A549 (cell line): ENCODE measurements at regions not wholly inside any gene's neighbourhood (a gene's known extent, or its start where the extent isn't known, plus 50 kb on each side); places are given as distances from the start of the nearest gene placed in this dataset.

ENCODE experiments used
- EP300 ChIP-seq, 2 experiments: fragments of >200 bp; sonication (Bioruptor Twin); formaldehyde crosslinking; IDR thresholded peaks; 2 replicates in 1 of 2; 3 replicates in 1 of 2; pipeline ENCODE4 v1.6.1; 2016 to 2017
- ESRRA ChIP-seq: fragments of 150-350 bp; IDR thresholded peaks from 2 replicates; pipeline ENCODE4 v1.6.1; 2014; ENCODE audit warnings: mild to moderate bottlenecking, low read length, borderline replicate concordance
- JUN ChIP-seq, 2 experiments: fragments of >200 bp; sonication (Bioruptor Twin); formaldehyde crosslinking; IDR thresholded peaks; 2 replicates in 1 of 2; 3 replicates in 1 of 2; pipeline ENCODE4 v1.6.1; 2016 to 2017
- MYC ChIP-seq: IDR thresholded peaks from 2 replicates; pipeline ENCODE4 v1.6.1; 2012; ENCODE audit warnings: mild to moderate bottlenecking, inconsistent platforms, low read length, improper control_type of control experiment, borderline replicate concordance
- RFX5 ChIP-seq: fragments of 450-650 bp; IDR thresholded peaks from 2 replicates; pipeline ENCODE4 v1.7.1; 2014; ENCODE audit warnings: antibody characterized with exemption, mild to moderate bottlenecking, moderate library complexity
- TF ChIP-seq, protein P1 (sequence below): fragments of >200 bp; sonication (Bioruptor Twin); formaldehyde crosslinking; IDR thresholded peaks from 3 replicates; pipeline ENCODE4 v1.5.1; 2016
- TF ChIP-seq, protein P2 (sequence below): fragments of 250-450 bp; sonication (Bioruptor Pico); IDR thresholded peaks from 2 replicates; pipeline ENCODE4 v1.5.0; 2021; ENCODE audit warnings: mild to moderate bottlenecking, moderate library complexity, borderline replicate concordance
- TF ChIP-seq, protein P3 (sequence below): IDR thresholded peaks from 2 replicates; pipeline ENCODE4 v1.6.1; 2012

DNA sequence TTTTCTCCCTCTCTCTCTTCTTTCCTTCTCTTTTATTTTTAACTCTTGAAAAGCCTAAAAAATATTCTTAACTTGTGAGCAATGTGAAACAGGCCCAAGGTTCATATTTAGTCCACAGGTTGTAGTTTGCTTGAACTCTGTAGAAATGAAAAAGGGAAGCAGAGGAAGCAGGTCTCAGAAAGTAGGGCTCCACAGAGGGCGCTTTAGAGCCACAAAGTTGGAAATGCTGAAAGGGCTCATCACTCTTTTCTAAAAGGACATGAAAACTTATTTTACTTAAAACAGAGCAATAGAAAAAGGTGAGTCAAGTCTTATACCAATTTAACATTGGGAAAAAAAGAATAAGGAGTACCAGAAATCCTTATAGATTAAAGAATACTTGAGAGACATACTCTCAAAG lies 247.0 kb downstream of the USP25 start:
- TF ChIP-seq, protein P1, sequence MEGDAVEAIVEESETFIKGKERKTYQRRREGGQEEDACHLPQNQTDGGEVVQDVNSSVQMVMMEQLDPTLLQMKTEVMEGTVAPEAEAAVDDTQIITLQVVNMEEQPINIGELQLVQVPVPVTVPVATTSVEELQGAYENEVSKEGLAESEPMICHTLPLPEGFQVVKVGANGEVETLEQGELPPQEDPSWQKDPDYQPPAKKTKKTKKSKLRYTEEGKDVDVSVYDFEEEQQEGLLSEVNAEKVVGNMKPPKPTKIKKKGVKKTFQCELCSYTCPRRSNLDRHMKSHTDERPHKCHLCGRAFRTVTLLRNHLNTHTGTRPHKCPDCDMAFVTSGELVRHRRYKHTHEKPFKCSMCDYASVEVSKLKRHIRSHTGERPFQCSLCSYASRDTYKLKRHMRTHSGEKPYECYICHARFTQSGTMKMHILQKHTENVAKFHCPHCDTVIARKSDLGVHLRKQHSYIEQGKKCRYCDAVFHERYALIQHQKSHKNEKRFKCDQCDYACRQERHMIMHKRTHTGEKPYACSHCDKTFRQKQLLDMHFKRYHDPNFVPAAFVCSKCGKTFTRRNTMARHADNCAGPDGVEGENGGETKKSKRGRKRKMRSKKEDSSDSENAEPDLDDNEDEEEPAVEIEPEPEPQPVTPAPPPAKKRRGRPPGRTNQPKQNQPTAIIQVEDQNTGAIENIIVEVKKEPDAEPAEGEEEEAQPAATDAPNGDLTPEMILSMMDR = peak; percentile 21; the same call in 1 of the 3 replicates
- TF ChIP-seq EP300 (IDR thresholded peaks at IDR 0.05) = no peak
- TF ChIP-seq, protein P2, sequence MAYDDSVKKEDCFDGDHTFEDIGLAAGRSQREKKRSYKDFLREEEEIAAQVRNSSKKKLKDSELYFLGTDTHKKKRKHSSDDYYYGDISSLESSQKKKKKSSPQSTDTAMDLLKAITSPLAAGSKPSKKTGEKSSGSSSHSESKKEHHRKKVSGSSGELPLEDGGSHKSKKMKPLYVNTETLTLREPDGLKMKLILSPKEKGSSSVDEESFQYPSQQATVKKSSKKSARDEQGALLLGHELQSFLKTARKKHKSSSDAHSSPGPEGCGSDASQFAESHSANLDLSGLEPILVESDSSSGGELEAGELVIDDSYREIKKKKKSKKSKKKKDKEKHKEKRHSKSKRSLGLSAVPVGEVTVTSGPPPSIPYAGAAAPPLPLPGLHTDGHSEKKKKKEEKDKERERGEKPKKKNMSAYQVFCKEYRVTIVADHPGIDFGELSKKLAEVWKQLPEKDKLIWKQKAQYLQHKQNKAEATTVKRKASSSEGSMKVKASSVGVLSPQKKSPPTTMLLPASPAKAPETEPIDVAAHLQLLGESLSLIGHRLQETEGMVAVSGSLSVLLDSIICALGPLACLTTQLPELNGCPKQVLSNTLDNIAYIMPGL (CRISPR knock-in tag) = no peak
- TF ChIP-seq JUN (IDR thresholded peaks at IDR 0.05) = no peak
- TF ChIP-seq RFX5 = no peak
- no peak for TF ChIP-seq ESRRA
- TF ChIP-seq MYC = no peak
- TF ChIP-seq, protein P3, sequence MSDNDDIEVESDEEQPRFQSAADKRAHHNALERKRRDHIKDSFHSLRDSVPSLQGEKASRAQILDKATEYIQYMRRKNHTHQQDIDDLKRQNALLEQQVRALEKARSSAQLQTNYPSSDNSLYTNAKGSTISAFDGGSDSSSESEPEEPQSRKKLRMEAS = no peak
